Glutamatergic neuron (in vitro differentiated cells): ENCODE measurements at regions not wholly inside any gene's neighbourhood (a gene's known extent, or its start where the extent isn't known, plus 50 kb on each side); places are given as distances from the start of the nearest gene placed in this dataset.

Experiments
- DNase-seq: peaks from one replicate; pipeline ENCODE4 v3.0.0; 2022
- H3K27ac Mint-ChIP-seq: one replicate; pipeline ENCODE4 v1.8.0; 2020; ENCODE audit warnings: mild to moderate bottlenecking, mixed read lengths, inconsistent platforms; ENCODE audit not compliant: unreplicated experiment
- H3K27me3 Mint-ChIP-seq: one replicate; pipeline ENCODE4 v1.8.0; 2020; ENCODE audit warnings: mild to moderate bottlenecking, moderate library complexity, mixed read lengths, inconsistent platforms; ENCODE audit not compliant: unreplicated experiment
- H3K36me3 Mint-ChIP-seq: one replicate; pipeline ENCODE4 v1.8.0; 2020; ENCODE audit warnings: mild to moderate bottlenecking, mixed read lengths, inconsistent platforms; ENCODE audit not compliant: unreplicated experiment
- H3K4me1 Mint-ChIP-seq: one replicate; pipeline ENCODE4 v1.8.0; 2020; ENCODE audit warnings: mild to moderate bottlenecking, low read depth, mixed read lengths, inconsistent platforms; ENCODE audit not compliant: unreplicated experiment
- H3K4me3 Mint-ChIP-seq: one replicate; pipeline ENCODE4 v1.8.0; 2020; ENCODE audit warnings: mild to moderate bottlenecking, mixed read lengths, inconsistent platforms; ENCODE audit not compliant: unreplicated experiment
- H3K9me3 Mint-ChIP-seq: one replicate; pipeline ENCODE4 v1.8.0; 2020; ENCODE audit warnings: mild to moderate bottlenecking, moderate library complexity, mixed read lengths, inconsistent platforms; ENCODE audit not compliant: unreplicated experiment
- CTCF ChIP-seq: fragments of 200-600 bp; sonication (generic); IDR thresholded peaks from one replicate; pipeline ENCODE4 v1.5.0; 2021; ENCODE audit not compliant: partially characterized antibody, unreplicated experiment

- H3K4me1 Mint-ChIP-seq: peaks cover 17% of the 10 kb centered on the region
- peaks cover 4% of the 10 kb centered on the region for H3K9me3 Mint-ChIP-seq
- no peaks in the 10 kb centered on the region for H3K27me3 Mint-ChIP-seq
- no peak overlapping the region for H3K4me3 Mint-ChIP-seq
- no peak overlapping the region for H3K27ac Mint-ChIP-seq
- TF ChIP-seq CTCF: no peak
- DNase-seq: no peak
- H3K36me3 Mint-ChIP-seq: no peaks in the 10 kb centered on the region
These were observed 152.8 kb downstream of the BCL11A start for GRCh38 chr2:60400462-60401246.

- no peaks in the 10 kb centered on the region for H3K9me3 Mint-ChIP-seq
- no peak overlapping the region for H3K27ac Mint-ChIP-seq
- H3K36me3 Mint-ChIP-seq: no peaks in the 10 kb centered on the region
- no peak for DNase-seq
- TF ChIP-seq CTCF: no peak
- H3K4me1 Mint-ChIP-seq: peaks cover 2% of the 10 kb centered on the region
- no peak overlapping the region for H3K4me3 Mint-ChIP-seq
- peaks cover 1% of the 10 kb centered on the region for H3K27me3 Mint-ChIP-seq
These were observed 159.0 kb downstream of the BCL11A start for GRCh38 chr2:60394463-60394862.

DNA sequence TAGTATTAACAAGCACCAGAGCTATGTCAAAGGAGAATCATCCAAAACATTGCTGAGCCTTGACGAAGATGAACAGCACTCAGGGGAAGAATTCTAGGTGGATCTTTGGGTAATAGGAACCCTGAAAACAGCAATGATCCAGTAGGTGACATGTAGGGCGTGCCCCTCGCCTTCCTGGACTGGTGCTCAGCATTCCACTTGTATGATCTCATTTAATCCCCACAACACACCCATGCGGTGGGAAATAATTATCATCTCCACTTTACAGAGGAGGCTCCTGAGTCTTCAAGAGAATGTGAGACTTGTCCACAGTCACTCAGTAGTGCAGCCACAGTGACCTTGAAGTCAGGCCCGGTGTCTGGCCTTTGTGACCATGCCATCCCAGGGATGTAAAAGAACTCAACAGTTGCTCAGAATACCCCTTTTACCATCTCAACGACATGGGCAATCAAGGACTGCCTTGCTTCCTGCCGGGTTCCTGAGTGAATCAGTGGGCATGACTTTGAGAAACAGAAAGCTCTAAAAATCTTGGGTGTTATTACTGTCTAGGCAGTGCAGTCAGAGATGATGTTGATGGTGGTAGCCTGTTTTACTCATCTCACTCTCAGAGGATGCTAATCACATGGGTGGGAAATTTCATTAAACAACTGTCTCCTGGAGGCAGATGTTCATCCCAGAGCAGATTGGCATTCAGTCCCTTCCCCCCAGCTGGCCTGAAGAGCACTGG lies 161.6 kb downstream of the BCL11A start:
- Mint-ChIP-seq H3K36me3 (no peaks in the 10 kb centered on the region), H3K9me3 (no peaks in the 10 kb centered on the region), H3K27ac (no peak overlapping the region), H3K4me3 (no peak overlapping the region), H3K27me3 (peaks cover 4% of the 10 kb centered on the region), H3K4me1 (peaks cover 2% of the 10 kb centered on the region)
- no peak for TF ChIP-seq CTCF
- DNase-seq: no peak

GRCh38 chr2:60391230-60391629 lies 162.2 kb downstream of the BCL11A start:
- Mint-ChIP-seq H3K27me3 (peaks cover 4% of the 10 kb centered on the region), H3K4me1 (peaks cover under 1% of the 10 kb centered on the region), H3K27ac (no peak overlapping the region), H3K4me3 (no peak overlapping the region), H3K9me3 (no peaks in the 10 kb centered on the region), H3K36me3 (no peaks in the 10 kb centered on the region)
- no peak for DNase-seq
- no peak for TF ChIP-seq CTCF

- TF ChIP-seq CTCF: no peak
- no peaks in the 10 kb centered on the region for H3K36me3 Mint-ChIP-seq
- H3K27ac Mint-ChIP-seq: no peak overlapping the region
- peaks cover 2% of the 10 kb centered on the region for H3K4me1 Mint-ChIP-seq
- peaks cover 4% of the 10 kb centered on the region for H3K9me3 Mint-ChIP-seq
- DNase-seq: no peak
- H3K27me3 Mint-ChIP-seq: peaks cover 8% of the 10 kb centered on the region
- no peak overlapping the region for H3K4me3 Mint-ChIP-seq
These were observed 167.0 kb downstream of the BCL11A start for GRCh38 chr2:60386436-60386835.
